ENCODE measurements at regions not wholly inside any gene's neighbourhood (a gene's known extent, or its start where the extent isn't known, plus 50 kb on each side); places are given as distances from the start of the nearest gene placed in this dataset.

- Histone ChIP-seq H3K9me3 (no peaks in the 10 kb centered on the region), H3K36me3 (no peaks in the 10 kb centered on the region), H3K4me3 (no peak overlapping the region), H3K27ac (peak overlapping the region in 9 of 12 donors; percentile 88 to 97 (median 90)), H3K4me1 (peaks cover 0 to 51% (median 19%) of the 10 kb centered on the region in 12 donors), H3K27me3 (no peaks in the 10 kb centered on the region)
- intact Hi-C loops (cut with DNase I) = loop anchor here in 1 of 10 donors (2.0 kb wide), 1 partner anchor 139 kb away; no protein-coding TSS in a partner anchor
- 87 to 93% (median 92%) methylated on average over 9 of the region's 9 CpGs for WGBS, 4 donors
- ATAC-seq (no peak), DNase-seq (no peak)
- TF ChIP-seq CTCF (IDR thresholded peaks at IDR 0.05) (no peak), POLR2A (IDR thresholded peaks at IDR 0.05) (no peak)
Observed at GRCh38 chr15:62901909-62902546, 140.5 kb upstream of the TPM1 start.

- Histone ChIP-seq H3K27ac (no peak overlapping the region), H3K4me1 (peaks cover 0 to 49% (median 13%) of the 10 kb centered on the region in 12 donors), H3K9me3 (no peaks in the 10 kb centered on the region), H3K4me3 (no peak overlapping the region), H3K27me3 (no peaks in the 10 kb centered on the region), H3K36me3 (no peaks in the 10 kb centered on the region)
- TF ChIP-seq CTCF (IDR thresholded peaks at IDR 0.05) (no peak), POLR2A (IDR thresholded peaks at IDR 0.05) (no peak)
- ATAC-seq (no peak), DNase-seq (no peak)
- WGBS, 4 donors = 82 to 94% (median 92%) methylated on average over 4 of the region's 4 CpGs
- intact Hi-C loops (cut with DNase I) = no loop called here
Observed at GRCh38 chr15:62902821-62903220, 139.7 kb upstream of the TPM1 start.

GRCh38 chr15:62903437-62903836, 139.1 kb upstream of the TPM1 start:
- H3K9me3 ChIP-seq = no peaks in the 10 kb centered on the region
- 86 to 96% (median 92%) methylated on average over 2 of the region's 2 CpGs for WGBS, 4 donors
- intact Hi-C loops (cut with DNase I) = no loop called here
- ATAC-seq = no peak
- no peak for DNase-seq
- peaks cover 0 to 44% (median 10%) of the 10 kb centered on the region in 12 donors for H3K4me1 ChIP-seq
- TF ChIP-seq POLR2A (IDR thresholded peaks at IDR 0.05) (no peak), CTCF (IDR thresholded peaks at IDR 0.05) (no peak)
- H3K27ac ChIP-seq = no peak overlapping the region
- H3K27me3 ChIP-seq = no peaks in the 10 kb centered on the region
- H3K36me3 ChIP-seq = no peaks in the 10 kb centered on the region
- no peak overlapping the region for H3K4me3 ChIP-seq

- intact Hi-C loops (cut with DNase I) = no loop called here
- no peaks in the 10 kb centered on the region for H3K9me3 ChIP-seq
- H3K4me3 ChIP-seq = no peak overlapping the region
- H3K4me1 ChIP-seq = peaks cover 0 to 38% (median 10%) of the 10 kb centered on the region in 12 donors
- no peak overlapping the region for H3K27ac ChIP-seq
- ATAC-seq (no peak), DNase-seq (no peak)
- TF ChIP-seq CTCF (IDR thresholded peaks at IDR 0.05) (no peak), POLR2A (IDR thresholded peaks at IDR 0.05) (no peak)
- 68 to 83% (median 80%) methylated on average over 7 to 8 of the region's 8 CpGs for whole genome bisulfite sequencing, 4 donors
- H3K27me3 ChIP-seq = no peaks in the 10 kb centered on the region
- H3K36me3 ChIP-seq = no peaks in the 10 kb centered on the region
Observed at GRCh38 chr15:62904041-62904910, 138.3 kb upstream of the TPM1 start.

Data from heart left ventricle (tissue), 16 donors.